Left renal cortex interstitium (tissue), 4 donors: ENCODE measurements at regions not wholly inside any gene's neighbourhood (a gene's known extent, or its start where the extent isn't known, plus 50 kb on each side); places are given as distances from the start of the nearest gene placed in this dataset.

Source experiments
- DNase-seq, 4 donors: peaks; one replicate each; pipeline ENCODE4 v3.0.0-alpha.2; 2013; ENCODE audit warnings: low read depth in 4 of 4, low spot score in 2 of 4, missing footprints in 1 of 4

DNA sequence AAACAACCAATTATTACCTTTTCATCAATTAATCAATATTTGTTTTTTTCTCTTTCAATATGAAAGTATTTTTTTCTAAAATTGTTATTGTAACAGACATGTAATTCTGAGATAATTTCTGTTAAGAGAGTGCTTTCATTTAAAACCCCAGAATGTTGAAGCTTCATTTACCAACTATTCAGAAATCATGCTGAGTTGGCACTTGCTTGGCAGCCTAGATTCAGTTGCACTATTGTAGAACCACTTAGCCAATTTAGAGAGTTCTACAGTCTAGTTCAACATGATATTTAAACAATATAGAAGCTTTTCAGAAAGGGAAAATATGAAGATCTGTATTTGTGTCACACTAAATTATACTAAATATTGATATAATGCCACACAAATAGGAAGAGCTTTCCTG, 56.1 kb upstream of the NKAIN2 start:
- no peak for DNase-seq

DNA sequence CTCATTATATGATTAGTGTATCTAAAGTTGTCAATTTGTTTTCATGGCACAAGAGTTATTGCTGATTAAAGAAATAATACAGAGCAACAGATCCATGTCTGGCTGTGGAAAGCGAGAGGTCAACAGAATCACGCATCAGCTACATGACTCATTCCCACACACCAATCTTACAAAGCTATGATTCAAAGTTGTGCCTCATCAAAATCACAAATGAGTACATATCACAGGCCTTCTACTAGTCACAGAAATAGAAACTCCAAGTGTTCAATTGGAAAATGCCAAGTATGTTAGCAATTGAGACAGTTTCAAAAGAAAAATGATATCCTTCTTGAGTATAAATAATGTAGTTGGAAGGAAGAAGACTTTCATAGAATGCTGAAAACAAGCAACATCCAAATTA, 57.8 kb upstream of the NKAIN2 start:
- DNase-seq, result no peak

DNA sequence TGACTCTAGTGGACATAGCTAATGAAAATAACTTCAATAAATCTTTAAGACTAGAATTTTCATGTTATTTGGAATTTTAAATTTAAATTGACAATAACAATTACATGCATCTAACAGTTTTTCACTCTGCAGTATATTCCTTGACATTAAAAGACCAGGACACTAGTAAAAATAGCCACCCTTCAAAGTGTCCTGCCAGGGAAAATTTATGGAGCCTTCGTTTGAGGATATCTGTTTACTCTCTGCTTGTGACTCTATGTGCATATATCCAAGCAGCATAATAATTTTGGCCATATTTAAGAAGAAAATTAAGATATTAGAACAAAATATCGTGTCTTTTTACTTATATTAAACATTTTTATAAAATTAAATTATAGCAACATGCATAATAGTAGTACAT, 58.8 kb upstream of the NKAIN2 start:
- DNase-seq, result no peak

DNA sequence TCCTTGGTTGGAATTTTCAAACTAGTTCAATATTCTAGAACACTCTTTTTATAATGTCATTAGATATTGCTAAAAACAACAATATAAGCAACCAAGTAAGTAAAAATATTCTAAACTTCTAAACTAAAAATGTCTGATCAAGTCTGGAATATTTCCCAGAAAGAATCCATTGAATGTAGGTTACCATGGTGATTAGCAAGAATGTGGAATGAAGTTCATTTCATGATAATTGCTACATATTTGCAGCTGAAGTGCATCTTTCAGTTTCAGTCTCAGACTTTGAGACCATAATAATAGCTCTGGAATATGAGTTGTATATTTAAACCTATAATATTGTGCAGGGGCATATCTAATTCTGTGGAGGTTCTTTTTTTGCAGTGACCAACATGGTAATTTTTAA, 61.0 kb upstream of the NKAIN2 start:
- DNase-seq, result no peak

DNA sequence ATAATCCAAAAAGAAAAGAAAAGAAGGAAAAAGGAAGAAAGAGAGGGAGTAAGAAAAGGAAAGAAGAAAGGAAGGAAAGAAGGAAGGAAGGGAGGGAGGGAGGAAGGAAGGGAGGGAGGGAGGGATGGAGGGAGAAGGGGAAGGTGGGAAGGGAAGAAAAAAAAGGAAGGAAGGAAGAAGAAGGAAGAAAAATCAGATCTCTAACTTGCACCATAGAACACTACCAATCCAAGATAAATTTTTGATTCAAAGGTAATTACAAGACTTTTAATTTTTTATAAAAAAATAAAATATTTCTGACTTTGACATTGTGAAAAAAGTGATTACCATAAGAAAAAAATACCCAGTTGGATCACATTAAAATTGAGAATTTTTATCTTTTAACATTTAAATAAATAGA, 70.5 kb upstream of the NKAIN2 start:
- no peak for DNase-seq

DNA sequence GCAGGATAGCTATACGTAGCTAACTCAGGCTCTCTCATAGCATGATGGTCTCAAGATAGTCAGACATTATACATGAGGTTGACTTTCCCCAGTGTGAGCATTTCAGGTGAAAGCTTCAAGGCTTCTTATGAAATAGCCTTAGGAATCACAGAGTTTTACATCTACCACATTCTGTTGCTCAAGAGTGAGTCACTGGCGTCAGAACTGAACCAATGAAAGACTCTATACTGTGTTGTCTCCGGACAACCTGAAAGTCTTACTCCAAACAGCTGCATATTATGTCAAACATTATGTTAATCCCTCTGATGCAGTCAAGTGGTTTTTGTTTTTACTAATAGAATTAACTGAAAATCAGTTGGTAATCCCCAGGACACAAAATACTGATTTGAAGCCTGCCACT, 79.8 kb upstream of the TRDN start:
- no peak for DNase-seq

DNA sequence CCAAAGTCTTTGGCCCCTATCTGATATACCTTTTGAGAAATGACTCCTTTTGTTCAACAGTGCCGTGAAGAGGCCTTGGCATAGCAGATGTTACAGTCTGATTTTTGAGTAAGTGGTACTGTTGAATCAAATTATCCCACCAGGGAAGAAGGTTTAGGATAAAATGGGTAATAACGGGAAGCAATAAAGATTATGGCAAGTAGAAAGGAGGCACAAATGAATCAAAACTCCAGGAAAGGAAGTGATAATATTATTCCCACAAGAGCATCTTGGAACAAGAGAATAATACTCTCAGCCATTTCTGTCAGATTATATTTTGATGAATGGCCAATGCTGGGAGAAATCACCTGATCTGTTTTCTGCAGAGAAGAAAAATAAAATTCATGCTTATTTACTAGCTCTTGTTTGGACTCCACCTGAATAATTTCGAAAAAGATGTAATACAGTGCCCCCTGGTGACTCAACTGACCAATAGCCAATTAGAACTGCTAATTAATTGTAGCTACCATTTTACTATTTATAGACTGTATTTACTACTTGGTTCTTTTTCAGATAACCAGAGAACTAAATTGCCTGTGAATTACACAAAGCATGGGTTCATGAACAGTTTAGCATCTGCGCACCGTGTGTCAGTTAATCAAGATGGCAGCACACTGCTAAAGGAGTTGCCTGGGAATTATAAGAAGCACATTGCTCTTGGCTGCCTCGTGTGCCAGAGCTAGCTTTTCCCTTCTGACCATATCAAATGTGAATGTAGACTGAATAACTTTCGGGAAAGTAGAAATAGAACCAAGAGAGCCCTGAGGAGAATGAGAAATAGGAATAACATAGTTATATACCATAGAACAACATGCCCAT, 78.5 kb upstream of the TRDN start:
- DNase-seq, result peak in 3 of 4 donors; percentile 6 to 37 (median 16)

DNA sequence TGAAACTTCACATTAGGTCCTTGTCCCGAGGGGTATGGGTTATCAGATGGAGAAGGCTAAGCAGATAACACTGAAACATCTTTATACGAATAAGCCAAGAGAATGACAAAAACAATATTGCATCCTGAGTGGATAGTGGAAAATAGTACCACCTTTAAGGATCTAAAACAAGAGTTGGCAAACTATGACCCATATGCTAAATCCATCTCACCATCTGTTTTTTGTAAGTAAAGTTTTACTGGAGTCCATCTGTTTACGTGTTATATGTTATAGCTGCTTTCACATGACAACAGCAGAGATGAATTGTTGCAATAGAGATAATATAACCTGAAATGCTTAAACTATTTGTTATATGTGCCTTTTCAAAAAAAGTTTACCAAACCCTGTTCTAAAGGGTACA, 76.1 kb upstream of the TRDN start:
- DNase-seq, result no peak

DNA sequence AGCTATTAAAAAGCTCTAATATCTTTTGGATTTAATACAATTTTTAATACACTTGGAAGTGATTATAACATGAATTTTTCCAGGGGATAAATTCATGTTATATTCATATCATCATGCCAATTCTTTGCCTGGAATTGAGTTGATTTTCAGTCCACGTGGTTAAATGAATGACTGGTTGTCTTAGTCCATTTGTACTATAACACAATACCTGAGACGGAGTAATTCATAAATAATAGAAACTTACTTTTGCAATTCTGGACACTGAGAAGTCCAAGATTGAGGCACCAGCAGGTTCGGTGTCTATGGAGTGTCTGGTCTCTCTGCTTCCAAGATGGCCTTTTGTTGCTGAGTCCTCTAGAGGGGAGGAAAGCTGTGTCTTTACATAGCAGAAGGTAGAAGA, 66.2 kb upstream of the TRDN start:
- no peak for DNase-seq

DNA sequence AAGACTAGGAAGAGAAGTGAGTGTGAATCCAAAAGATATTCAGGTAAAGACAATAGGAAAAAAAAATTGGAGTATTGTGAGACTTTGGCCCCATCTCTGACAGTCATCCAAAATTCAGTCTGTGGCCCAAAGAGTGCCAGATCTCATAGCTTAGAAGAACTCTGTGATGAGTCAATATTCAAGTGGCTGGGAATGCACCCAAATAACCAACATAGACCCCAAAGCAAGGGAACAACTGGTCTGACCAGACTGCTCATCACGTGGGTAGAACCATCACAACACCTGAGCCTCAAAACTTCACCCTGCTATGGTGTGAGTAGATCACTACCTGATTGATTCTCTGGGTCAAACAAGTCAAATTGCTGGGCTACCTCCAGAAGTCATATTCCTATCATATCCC, 51.1 kb upstream of the TRDN start:
- no peak for DNase-seq
